HG03460 (cell line): ENCODE measurements at regions not wholly inside any gene's neighbourhood (a gene's known extent, or its start where the extent isn't known, plus 50 kb on each side); places are given as distances from the start of the nearest gene placed in this dataset.
"Not testable (repeated sequence)": the region's sequence is repeated elsewhere in the genome, so short reads cannot be mapped to it uniquely, and the experiment has no call there.

Source experiments
- ATAC-seq: cut with Tn5 transposase; IDR thresholded peaks from one replicate; pipeline ENCODE4 v1.9.1; 2021; ENCODE audit not compliant: unreplicated experiment

DNA sequence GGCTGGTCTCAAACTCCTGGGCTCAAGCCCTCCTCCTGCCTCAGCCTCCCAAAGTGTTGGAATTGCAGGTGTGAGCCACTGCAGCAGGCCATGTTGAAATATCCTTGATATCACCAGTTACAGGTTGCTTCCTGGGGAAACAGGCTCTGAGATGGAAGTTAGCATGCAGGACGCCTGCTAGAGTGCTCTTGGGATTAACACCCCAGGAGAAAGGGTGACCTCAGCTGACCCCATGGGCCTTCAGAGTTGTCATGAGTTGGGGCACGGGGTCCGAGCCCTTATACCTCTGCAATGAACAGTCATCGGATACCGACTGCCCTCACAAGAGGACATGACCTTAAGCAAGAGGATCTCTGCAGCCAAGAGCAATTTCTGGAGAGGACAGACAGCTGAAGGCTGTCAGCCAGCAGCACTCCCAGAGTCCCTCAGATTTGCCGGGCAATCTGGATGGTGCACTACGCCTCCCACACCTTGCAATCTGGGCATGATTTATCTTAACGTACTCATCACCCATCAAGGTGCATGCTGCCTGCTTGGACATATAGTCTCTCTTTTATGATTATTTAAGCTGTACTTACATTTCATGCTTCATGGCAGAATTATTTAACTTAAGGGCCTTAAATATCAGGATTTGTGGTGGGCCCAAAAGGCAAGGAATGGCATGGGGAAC lies 134.6 kb downstream of the ADSS2 start:
- ATAC-seq, result no peak

DNA sequence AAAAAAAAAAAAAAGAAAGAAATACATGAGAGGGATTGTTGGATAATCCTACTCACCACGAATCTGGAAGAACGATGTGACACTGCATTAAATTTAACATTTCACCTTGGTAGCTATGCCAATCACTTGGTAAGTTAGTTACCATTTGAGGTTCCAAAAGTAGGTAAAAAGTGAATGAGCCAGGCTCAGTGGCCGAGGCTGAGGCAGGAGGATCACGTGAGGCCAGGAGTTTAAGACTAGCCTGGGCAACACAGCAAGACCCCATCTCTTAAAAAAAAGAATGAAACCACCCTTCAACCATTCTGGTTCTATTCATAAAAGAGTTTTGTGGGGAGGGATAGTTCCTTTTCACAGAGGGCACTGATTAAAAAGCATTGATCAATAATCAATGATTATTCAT lies 133.6 kb downstream of the ADSS2 start:
- ATAC-seq, result no peak

- ATAC-seq, result no peak
Observed at GRCh38 chr1:244318512-244318911, 133.2 kb downstream of the ADSS2 start.

DNA sequence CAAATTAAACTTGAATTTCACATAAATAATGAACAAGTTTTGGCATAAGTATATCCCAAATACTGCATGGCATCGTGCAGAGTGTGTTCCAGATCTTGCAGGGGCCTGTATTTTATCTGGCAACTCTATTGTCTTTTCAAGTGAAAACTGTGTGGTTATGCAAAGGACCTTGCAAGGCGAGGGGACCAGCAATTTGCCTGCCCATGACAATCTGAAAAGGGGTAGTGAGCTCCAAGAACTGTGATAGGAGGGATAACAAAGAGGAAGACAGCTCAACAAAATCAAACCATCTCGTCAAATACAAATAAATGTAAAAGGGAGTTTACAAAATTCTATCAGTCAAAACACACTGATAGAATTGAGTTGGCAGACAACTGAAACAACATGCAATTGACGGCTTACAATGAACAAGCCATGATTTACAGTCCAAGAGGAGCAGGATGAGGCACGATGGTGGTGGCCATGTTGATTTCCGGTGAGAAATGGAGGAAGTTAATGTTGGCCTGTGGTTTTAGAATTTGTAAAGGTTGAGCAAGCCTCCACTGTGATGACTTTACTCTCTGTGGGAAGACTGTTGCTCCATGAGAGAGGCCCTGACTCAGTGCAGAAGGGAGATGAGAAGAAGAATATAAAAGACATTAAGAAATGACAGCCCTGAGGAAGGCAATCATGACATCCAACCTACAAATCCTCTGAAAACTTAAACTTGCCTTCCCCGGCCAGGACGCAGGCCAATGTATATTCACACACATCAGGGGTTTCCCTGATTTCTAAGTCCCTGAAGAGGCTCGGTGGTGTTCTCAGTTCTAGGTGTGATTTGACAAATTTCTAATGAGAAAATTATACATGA lies 132.2 kb downstream of the ADSS2 start:
- ATAC-seq, result peak; percentile 73

DNA sequence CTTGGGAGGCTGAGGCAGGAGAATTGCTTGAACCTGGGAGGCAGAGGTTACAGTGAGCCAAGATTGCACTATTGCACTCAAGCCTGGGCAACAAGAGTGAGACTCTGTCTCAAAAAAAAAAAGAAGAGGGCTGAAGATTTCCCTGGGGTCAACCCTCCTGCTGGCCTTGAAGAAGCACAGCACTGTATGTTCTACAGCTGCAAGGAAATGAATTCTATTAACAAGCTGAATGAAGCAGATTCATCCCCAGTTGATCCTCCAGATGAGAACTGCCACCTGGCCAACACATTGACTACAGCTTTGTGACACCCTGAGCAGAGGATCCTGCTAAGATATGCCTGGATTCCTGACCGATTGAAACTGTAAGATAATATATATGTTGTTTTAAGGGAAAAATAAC lies 129.5 kb downstream of the ADSS2 start:
- no peak for ATAC-seq

DNA sequence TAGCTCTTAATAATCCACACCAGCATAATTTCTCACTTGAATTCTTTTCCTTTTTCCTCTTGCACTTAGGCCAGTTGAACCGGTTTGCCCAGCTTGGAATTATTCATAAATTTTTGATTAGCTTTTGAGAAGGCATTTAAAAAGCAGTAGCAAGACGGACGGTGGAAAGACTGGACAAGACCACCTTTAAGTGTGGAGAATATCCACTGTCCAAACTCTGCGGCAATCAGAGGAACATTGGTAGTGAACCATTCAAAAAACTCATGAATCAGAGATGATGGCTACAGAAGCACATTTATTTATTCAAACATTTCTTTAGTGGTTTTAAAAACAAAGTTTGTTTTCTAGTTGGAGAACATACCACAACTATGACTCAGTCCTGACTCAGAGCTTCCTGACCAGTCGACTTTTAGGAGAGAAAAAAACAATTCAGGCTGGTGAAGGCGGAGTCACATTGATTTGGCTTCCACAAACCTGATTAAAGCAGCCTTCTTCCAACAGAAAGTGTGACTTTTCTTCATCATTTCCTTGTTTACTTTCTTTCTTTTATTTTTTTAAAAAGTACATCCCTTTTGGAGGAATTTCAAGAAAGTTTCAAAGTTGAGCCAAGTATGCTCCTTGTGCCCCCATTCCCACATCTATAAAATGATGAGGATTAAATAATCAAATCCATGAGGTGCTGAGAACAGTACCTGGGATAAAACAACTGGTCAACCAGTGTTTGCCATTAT lies 128.8 kb downstream of the ADSS2 start:
- ATAC-seq, result no peak

DNA sequence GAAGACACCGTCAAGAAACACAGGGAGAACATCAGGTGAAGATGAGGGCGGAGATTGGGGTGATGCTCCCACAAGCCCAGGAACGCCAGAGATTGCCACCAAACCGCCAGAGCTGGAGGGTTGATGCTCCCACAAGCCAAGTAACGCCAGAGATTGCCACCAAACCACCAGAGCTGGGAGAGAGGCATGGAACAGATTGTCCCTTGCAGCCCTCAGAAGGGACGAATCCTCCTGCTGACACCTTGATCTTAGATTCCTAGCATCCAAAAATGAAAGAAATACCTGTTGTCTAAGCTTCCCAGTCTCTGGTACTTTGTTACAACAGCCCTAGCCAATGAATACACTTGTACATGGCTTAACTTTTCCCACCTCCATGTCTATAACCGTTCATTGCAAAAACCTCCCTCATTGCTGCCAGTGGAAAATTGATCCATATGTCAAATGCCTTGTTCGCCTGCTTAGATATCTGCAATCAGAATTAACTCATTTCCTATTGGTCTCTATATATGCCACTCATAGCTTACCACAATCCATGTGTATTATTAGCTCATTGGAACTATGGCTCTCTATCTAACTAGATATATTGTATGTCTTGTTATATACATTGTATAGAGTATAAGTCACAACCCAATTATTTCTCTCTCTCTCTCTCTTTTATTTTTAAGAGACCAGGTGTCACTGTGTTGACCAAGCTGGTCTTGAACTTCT lies 127.4 kb downstream of the ADSS2 start:
- ATAC-seq, result no peak

- ATAC-seq, result peak; percentile 81
Observed at GRCh38 chr1:244325056-244325758, 126.5 kb downstream of the ADSS2 start.

DNA sequence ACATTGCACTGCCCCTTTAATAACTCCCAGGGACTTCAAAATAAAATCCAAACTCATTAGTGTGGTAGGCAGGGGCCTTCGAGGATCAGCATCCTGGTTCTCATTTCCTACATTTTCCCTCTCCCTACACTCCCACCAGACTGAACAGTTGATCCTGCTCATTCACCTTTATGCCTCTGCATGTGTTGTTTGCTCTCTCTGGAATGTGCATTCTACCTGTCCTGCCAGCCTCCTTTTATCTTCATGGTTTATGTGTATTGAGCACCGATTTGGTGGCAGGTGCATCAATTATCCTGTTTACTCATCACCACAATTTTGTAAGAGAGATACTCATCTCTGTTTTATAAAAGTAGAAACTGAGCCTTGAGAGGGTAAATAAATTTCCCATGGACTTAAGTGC lies 125.0 kb downstream of the ADSS2 start:
- ATAC-seq, result no peak

DNA sequence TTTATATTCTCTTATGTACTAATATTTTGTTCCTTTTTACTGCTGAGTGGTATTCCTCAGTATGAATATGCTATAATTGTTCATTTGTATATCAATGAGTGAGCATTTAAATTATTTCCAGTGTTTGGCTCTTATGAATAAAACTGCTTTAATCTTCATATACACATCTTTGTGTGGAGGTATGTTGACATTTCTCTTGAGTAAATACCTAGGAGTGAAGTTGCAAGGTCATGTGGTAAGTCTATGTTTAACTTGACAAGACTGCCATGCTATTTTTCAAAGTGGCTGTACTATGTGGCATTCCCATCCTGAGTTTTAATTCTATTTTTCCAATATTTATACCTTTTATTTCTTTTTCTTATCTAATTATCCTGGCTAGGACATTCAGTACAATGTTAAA lies 124.2 kb downstream of the ADSS2 start:
- ATAC-seq, result no peak

- no peak for ATAC-seq
Observed at GRCh38 chr1:244328476-244328875, 123.2 kb downstream of the ADSS2 start.

GRCh38 chr1:244329591-244330317 lies 122.0 kb downstream of the ADSS2 start:
- ATAC-seq, result no peak

- no peak for ATAC-seq
Observed at GRCh38 chr1:244330318-244330625, 121.4 kb downstream of the ADSS2 start.

DNA sequence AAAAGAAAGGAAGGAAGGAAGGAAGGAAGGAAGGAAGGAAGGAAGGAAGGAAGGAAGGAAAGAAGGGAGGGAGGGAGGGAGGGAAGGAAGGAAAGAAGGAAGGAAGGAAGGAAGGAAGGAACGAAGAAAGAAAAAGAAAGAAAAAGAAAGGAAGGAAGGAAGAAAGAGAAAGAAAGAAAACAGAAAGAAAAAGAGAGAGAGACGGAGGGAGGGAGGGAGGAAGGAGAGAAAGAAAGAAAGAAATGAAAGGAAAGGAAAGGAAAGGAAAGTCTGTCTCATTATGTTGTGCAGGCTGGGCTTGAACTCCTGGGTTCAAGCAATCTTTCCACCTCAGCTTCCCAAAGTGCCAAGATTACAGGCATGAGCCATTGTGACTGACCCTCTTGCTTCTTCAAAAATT lies 118.9 kb downstream of the ADSS2 start:
- not testable (repeated sequence) for ATAC-seq

DNA sequence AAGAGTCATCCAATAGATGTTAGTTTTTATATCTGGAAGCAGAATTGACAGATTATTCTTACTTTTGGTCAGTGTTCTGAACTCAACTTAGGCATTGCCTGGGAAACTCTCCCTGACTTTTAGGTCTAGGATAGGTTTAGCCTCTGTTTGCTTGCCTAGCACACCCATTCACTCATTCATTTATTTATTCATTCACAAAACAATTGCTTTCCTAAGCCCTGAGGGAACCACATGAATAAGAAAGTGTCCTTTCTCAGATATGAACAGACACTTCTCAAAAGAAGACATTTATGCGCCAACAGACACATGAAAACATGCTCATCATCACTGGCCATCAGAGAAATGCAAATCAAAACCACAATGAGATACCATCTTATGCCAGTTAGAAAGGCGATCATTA lies 117.4 kb downstream of the ADSS2 start:
- not testable (repeated sequence) for ATAC-seq

- not testable (repeated sequence) for ATAC-seq
Observed at GRCh38 chr1:244334842-244335241, 116.9 kb downstream of the ADSS2 start.

GRCh38 chr1:244335456-244335855 lies 116.3 kb downstream of the ADSS2 start:
- ATAC-seq, result no peak

DNA sequence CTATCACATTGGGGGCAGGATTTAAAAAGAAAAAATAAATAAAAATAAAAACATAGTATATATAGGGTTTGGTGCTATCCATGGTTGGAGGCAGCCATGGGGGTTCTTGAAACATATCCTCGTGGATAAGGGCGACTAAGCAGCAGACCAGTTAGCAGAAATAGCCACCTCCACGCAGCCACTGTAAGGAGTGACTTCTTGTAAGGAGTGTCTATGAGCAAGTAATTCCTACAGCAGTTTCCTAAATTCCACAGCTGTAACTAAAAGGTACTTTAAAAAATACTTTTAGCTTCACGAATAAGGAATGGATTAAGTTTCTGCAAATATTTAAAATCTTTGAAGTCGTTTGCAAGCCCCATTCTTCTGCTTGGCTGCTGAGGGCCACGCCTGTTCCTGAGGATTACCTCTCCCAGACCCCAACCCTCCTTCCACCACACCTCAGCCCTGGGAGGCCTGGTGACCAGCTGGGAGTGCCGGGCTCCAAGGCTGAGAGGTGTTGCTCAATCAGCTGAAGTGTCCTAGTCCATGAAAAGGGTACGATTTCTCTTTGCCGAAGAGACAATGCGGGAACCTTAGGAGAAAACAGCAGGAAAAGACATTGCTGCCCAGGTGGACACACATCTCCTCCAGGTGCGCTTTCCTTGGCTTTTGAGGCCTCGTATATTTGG lies 115.3 kb downstream of the ADSS2 start:
- no peak for ATAC-seq

DNA sequence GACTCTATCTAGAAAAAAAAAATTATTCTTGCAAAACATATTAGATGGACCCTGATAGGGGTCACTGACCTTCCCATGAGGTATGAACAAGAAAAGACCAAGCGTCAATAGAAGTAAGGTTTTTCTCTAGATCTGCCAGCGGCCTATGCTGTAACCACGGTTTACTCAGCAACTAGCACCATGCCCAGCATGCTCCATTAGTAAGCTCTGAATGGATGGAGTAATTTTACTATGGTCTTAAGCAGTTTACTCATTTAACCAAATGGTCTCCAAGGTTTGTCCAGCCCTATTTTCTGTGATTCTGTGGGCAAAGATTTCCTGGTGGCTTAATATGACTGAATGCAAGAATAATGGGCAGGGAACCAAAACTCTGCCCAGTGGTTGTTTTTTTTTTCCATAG lies 113.9 kb downstream of the ADSS2 start:
- no peak for ATAC-seq
